A673 (cell line): ENCODE measurements at regions not wholly inside any gene's neighbourhood (a gene's known extent, or its start where the extent isn't known, plus 50 kb on each side); places are given as distances from the start of the nearest gene placed in this dataset.

Source experiments
- BruUV-seq: library from RNA; stranded (reverse); fragments of 400-500 nt; replicated peaks from 2 replicates; lab custom pipeline; 2021; lab: Mats Ljungman, UMichigan
- CTCF ChIA-PET: fragments of 300-600 bp; sonication (Branson Sonifier 250); formaldehyde crosslinking; loops from one replicate; lab custom pipeline; 2022; ENCODE audit warnings: antibody characterized with exemption; lab: Charles Lee
- POLR2A ChIA-PET: fragments of 300-600 bp; sonication (Branson Sonifier 250); formaldehyde crosslinking; loops from one replicate; lab custom pipeline; 2022; ENCODE audit warnings: antibody characterized with exemption; ENCODE audit not compliant: low non-redundant PET; lab: Charles Lee
- DNase-seq: peaks from one replicate; pipeline ENCODE4 v3.0.0-alpha.2; 2015; ENCODE audit warnings: low spot score
- H3K27ac ChIP-seq: fragments of 200-600 bp; sonication (generic); 2 replicates; pipeline ENCODE4 v1.5.1; 2016; ENCODE audit warnings: mixed run types, low read depth, mild to moderate bottlenecking, mixed read lengths, antibody characterized with exemption, low read length; ENCODE audit not compliant: poor library complexity, severe bottlenecking
- H3K27me3 ChIP-seq: fragments of 200-600 bp; sonication (generic); replicated peaks from 2 replicates; pipeline ENCODE4 v1.6.1; 2017; ENCODE audit warnings: mixed run types, low read depth, mild to moderate bottlenecking, mixed read lengths, antibody characterized with exemption, low read length; ENCODE audit not compliant: insufficient read depth, poor library complexity
- H3K36me3 ChIP-seq: fragments of 200-600 bp; sonication (generic); 2 replicates; pipeline ENCODE4 v1.6.1; 2016; ENCODE audit warnings: mixed run types, mild to moderate bottlenecking, mixed read lengths, antibody characterized with exemption, low read length; ENCODE audit not compliant: insufficient read depth, poor library complexity, severe bottlenecking
- H3K4me1 ChIP-seq: fragments of 200-600 bp; sonication (generic); 2 replicates; pipeline ENCODE4 v1.6.1; 2017; ENCODE audit warnings: mixed run types, mild to moderate bottlenecking, mixed read lengths, antibody characterized with exemption, low read length; ENCODE audit not compliant: insufficient read depth, poor library complexity, severe bottlenecking
- H3K4me3 ChIP-seq: fragments of 200-600 bp; sonication (generic); 2 replicates; pipeline ENCODE4 v1.5.1; 2016; ENCODE audit warnings: low read depth, mixed run types, mild to moderate bottlenecking, mixed read lengths, low read length; ENCODE audit not compliant: poor library complexity, severe bottlenecking
- H3K9me3 ChIP-seq: fragments of 200-600 bp; sonication (generic); 2 replicates; pipeline ENCODE4 v1.6.1; 2016; ENCODE audit warnings: mixed run types, low read depth, mild to moderate bottlenecking, mixed read lengths, antibody characterized with exemption, low read length; ENCODE audit not compliant: poor library complexity, severe bottlenecking
- EZH2 ChIP-seq: fragments of 200-600 bp; sonication (generic); IDR thresholded peaks from 2 replicates; pipeline ENCODE4 v1.6.1; 2017; ENCODE audit warnings: borderline replicate concordance, low read depth, mild to moderate bottlenecking, mixed read lengths, antibody characterized with exemption, low read length; ENCODE audit not compliant: poor library complexity, severe bottlenecking
- intact Hi-C: fragments of 100-400 bp; cut with micrococcal nuclease; formaldehyde crosslinking; loops from one replicate; pipeline ENCODE4 v1.10.0; 2022; ENCODE audit not compliant: unreplicated experiment
- TF ChIP-seq, protein P1 (sequence below): fragments of 300-800, 200-600 bp; sonication (generic); conservative IDR thresholded peaks from 2 replicates; pipeline ENCODE4 v1.5.1; 2017; ENCODE audit warnings: low read depth, mild to moderate bottlenecking, antibody characterized with exemption, low read length, moderate library complexity, mixed read lengths

DNA sequence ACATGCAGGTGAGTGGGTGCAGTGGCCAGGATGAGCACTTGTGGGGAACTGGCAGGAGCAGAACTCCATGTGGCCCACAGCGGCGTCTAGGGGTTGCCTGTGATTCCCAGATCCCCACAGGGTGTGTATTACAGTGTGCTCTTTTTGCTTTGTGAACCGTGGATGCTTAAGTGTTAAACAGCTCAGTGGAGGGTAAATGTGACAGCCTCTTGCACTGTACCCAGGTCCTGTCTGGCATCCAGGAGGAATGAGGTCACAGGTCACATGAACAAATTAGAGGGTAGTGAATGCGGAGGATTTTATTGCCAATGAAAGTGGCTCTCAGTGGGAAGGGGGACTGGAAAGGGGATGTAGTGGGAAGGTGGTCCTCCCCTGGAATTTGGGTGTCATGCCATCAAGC, 447.8 kb downstream of the SPRY1 start:
- Histone ChIP-seq H3K4me3 (no peak overlapping the region), H3K27ac (no peak overlapping the region), H3K36me3 (no peaks in the 10 kb centered on the region), H3K4me1 (peaks cover 4% of the 10 kb centered on the region), H3K9me3 (no peaks in the 10 kb centered on the region), H3K27me3 (no peaks in the 10 kb centered on the region)
- no TSS peak for BruUV-seq
- intact Hi-C loops, result no loop called here
- TF ChIP-seq, protein P1, sequence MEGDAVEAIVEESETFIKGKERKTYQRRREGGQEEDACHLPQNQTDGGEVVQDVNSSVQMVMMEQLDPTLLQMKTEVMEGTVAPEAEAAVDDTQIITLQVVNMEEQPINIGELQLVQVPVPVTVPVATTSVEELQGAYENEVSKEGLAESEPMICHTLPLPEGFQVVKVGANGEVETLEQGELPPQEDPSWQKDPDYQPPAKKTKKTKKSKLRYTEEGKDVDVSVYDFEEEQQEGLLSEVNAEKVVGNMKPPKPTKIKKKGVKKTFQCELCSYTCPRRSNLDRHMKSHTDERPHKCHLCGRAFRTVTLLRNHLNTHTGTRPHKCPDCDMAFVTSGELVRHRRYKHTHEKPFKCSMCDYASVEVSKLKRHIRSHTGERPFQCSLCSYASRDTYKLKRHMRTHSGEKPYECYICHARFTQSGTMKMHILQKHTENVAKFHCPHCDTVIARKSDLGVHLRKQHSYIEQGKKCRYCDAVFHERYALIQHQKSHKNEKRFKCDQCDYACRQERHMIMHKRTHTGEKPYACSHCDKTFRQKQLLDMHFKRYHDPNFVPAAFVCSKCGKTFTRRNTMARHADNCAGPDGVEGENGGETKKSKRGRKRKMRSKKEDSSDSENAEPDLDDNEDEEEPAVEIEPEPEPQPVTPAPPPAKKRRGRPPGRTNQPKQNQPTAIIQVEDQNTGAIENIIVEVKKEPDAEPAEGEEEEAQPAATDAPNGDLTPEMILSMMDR, result no peak
- no peak for TF ChIP-seq EZH2
- POLR2A ChIA-PET, result no interaction called here
- CTCF ChIA-PET, result no interaction called here
- no peak for DNase-seq

- no TSS peak for BruUV-seq
Observed at GRCh38 chr4:123846092-123846491, 449.5 kb downstream of the SPRY1 start.

DNA sequence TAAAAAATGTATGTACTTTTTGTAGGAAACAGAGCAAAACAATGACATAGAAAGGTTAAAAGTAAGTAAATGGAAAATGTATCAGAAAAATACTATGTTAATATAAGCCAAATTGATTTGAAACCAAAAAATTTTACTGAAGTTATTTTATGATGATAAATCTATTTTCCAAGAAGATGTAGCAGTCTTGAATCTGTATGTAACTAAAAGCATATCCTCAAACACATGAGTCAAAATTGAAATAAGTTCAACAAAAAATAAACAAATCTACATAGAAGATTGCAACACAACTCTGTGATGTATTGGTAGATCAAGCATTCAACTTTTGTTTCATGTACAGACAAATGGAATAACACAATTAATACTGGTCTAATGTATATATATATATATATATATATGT, 450.0 kb downstream of the SPRY1 start:
- Histone ChIP-seq H3K4me3 (no peak overlapping the region), H3K4me1 (peaks cover 4% of the 10 kb centered on the region), H3K9me3 (no peaks in the 10 kb centered on the region), H3K27ac (no peak overlapping the region), H3K36me3 (no peaks in the 10 kb centered on the region), H3K27me3 (no peaks in the 10 kb centered on the region)
- POLR2A ChIA-PET, result no interaction called here
- BruUV-seq, result no TSS peak
- DNase-seq, result no peak
- CTCF ChIA-PET, result no interaction called here
- TF ChIP-seq, protein P1, result no peak
- intact Hi-C loops, result no loop called here

More at GRCh38 chr4:123846092-123846491, 449.5 kb downstream of the SPRY1 start:
- H3K4me1 ChIP-seq, result peaks cover 4% of the 10 kb centered on the region
- ChIA-PET POLR2A (no interaction called here), CTCF (no interaction called here)
- H3K27me3 ChIP-seq, result no peaks in the 10 kb centered on the region
- H3K27ac ChIP-seq, result no peak overlapping the region
- no peak for DNase-seq
- no peak overlapping the region for H3K4me3 ChIP-seq
- no peak for TF ChIP-seq EZH2
- intact Hi-C loops, result no loop called here
- H3K36me3 ChIP-seq, result no peaks in the 10 kb centered on the region
- H3K9me3 ChIP-seq, result no peaks in the 10 kb centered on the region

GRCh38 chr4:123848606-123849005, 452.0 kb downstream of the SPRY1 start:
- Histone ChIP-seq H3K27ac (no peak overlapping the region), H3K4me3 (no peak overlapping the region), H3K27me3 (no peaks in the 10 kb centered on the region), H3K36me3 (no peaks in the 10 kb centered on the region), H3K4me1 (peaks cover 1% of the 10 kb centered on the region), H3K9me3 (no peaks in the 10 kb centered on the region)
- ChIA-PET CTCF (no interaction called here), POLR2A (no interaction called here)
- TF ChIP-seq EZH2, result no peak
- TF ChIP-seq, protein P1, result no peak
- no peak for DNase-seq
- intact Hi-C loops, result no loop called here
- no TSS peak for BruUV-seq
